GM23248 (cell line): ENCODE measurements at regions not wholly inside any gene's neighbourhood (a gene's known extent, or its start where the extent isn't known, plus 50 kb on each side); places are given as distances from the start of the nearest gene placed in this dataset.

ENCODE experiments used
- DNase-seq: peaks from one replicate; pipeline ENCODE4 v3.0.0-alpha.2; 2015
- H2AFZ ChIP-seq: fragments of 200-600 bp; sonication (generic); 2 replicates; pipeline ENCODE4 v1.6.1; 2016; ENCODE audit warnings: antibody characterized with exemption
- H3F3A ChIP-seq: fragments of 200-600 bp; sonication (generic); 2 replicates; pipeline ENCODE4 v1.6.1; 2016; ENCODE audit warnings: mild to moderate bottlenecking, antibody characterized with exemption, mixed run types; ENCODE audit not compliant: insufficient read depth
- H3K27ac ChIP-seq: fragments of 200-600 bp; sonication (generic); 2 replicates; pipeline ENCODE4 v1.5.1; 2016; ENCODE audit warnings: mild to moderate bottlenecking
- H3K27me3 ChIP-seq: fragments of 200-600 bp; sonication (generic); replicated peaks from 2 replicates; pipeline ENCODE4 v1.6.1; 2016; ENCODE audit warnings: mild to moderate bottlenecking; ENCODE audit not compliant: insufficient read depth
- H3K36me3 ChIP-seq: fragments of 200-600 bp; sonication (generic); 2 replicates; pipeline ENCODE4 v1.6.1; 2016; ENCODE audit warnings: low read depth, mild to moderate bottlenecking
- H3K4me1 ChIP-seq: fragments of 200-600 bp; sonication (generic); 2 replicates; pipeline ENCODE4 v1.6.1; 2016; ENCODE audit warnings: mild to moderate bottlenecking; ENCODE audit not compliant: insufficient read depth
- H3K4me2 ChIP-seq: fragments of 200-600 bp; sonication (generic); one replicate; pipeline ENCODE4 v1.6.1; 2016; ENCODE audit warnings: mild to moderate bottlenecking; ENCODE audit not compliant: unreplicated experiment
- H3K4me3 ChIP-seq: fragments of 200-600 bp; sonication (generic); 2 replicates; pipeline ENCODE4 v1.5.1; 2016; ENCODE audit warnings: mild to moderate bottlenecking
- H3K79me2 ChIP-seq: fragments of 200-600 bp; sonication (generic); 2 replicates; pipeline ENCODE4 v1.6.1; 2016; ENCODE audit warnings: mild to moderate bottlenecking; ENCODE audit not compliant: insufficient read depth
- H3K9ac ChIP-seq: fragments of 200-600 bp; sonication (generic); 2 replicates; pipeline ENCODE4 v1.6.1; 2016; ENCODE audit warnings: mild to moderate bottlenecking
- H3K9me2 ChIP-seq: fragments of 200-600 bp; sonication (generic); 2 replicates; pipeline ENCODE4 v1.6.1; 2016; ENCODE audit warnings: mixed run types, mild to moderate bottlenecking, moderate library complexity; ENCODE audit not compliant: insufficient read depth
- H3K9me3 ChIP-seq: fragments of 200-600 bp; sonication (generic); one replicate; pipeline ENCODE4 v1.6.1; 2017; ENCODE audit warnings: low read depth
- H4K20me1 ChIP-seq: fragments of 200-600 bp; sonication (generic); 2 replicates; pipeline ENCODE4 v1.6.0; 2016; ENCODE audit not compliant: insufficient read depth
- EZH2 ChIP-seq: fragments of 200-600 bp; sonication (generic); IDR thresholded peaks from 2 replicates; pipeline ENCODE4 v1.6.1; 2018; ENCODE audit warnings: antibody characterized with exemption, mild to moderate bottlenecking; ENCODE audit not compliant: insufficient read depth, poor library complexity, severe bottlenecking
- EZH2phosphoT487 ChIP-seq: fragments of 200-600 bp; sonication (generic); IDR thresholded peaks from 2 replicates; pipeline ENCODE4 v1.6.1; 2018; ENCODE audit warnings: antibody characterized with exemption, moderate library complexity, mild to moderate bottlenecking, low read depth; ENCODE audit not compliant: insufficient read depth
- WGBS, 2 experiments: methylation state at CpG; one replicate each; pipeline ENCODE4 v1.1.6; 2015 to 2017; ENCODE audit warnings: low lambda C conversion rate in 2 of 2, low coverage in 1 of 2; ENCODE audit errors: missing lambda C conversion rate in 2 of 2; 5-methylcytosine and 5-hydroxymethylcytosine counted together
- in situ Hi-C: fragments of 300-500 bp; cut with MboI; formaldehyde crosslinking; loops from 2 replicates; pipeline ENCODE4 v1.15.0; 2020

DNA sequence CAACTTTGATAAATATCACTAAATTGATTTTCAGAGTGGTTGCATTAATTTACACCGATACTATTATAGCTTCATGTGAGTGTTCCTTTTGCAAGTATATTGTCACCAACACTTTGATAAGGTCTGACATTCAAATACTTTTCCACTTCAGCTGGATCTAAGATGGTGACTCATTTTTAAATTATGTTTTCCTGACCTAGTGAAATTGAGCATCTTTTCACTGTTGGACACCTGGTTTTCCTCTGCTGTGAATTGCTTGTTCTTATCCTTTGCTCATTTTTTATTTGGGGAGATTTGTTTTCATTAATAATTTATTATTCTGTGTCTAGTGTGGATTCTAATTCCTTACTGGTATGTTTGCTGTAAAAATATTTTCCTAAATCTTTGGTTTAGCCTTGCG lies 85.2 kb upstream of the PRDM1 start:
- in situ Hi-C loops = no loop called here
- H3K9ac ChIP-seq = no peak overlapping the region

DNA sequence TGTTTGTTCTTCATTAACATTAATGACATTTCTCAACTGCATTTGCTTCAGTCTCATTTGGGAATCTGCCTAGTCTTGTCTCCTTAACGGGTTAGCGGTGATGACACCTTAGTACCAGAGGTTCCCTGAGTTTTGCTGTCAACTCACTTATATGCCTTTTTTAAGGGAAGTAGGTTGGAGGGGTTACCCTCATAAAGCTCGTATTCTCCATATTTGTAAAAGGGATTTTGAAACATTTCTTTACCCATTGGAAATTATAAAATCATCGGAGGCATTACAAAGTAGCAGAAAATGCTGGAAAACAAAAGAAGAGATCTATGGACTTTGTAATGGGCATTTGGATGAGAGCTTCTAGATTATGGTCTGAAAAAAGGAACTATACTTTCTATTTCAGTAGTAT lies 88.7 kb upstream of the PRDM1 start:
- Histone ChIP-seq H3K79me2 (no peaks in the 10 kb centered on the region), H3K4me3 (no peak overlapping the region), H3K9ac (no peak overlapping the region), H3K9me2 (no peaks in the 10 kb centered on the region), H2AFZ (no peak overlapping the region), H3K27ac (no peak overlapping the region), H3K4me2 (no peak overlapping the region), H4K20me1 (no peaks in the 10 kb centered on the region), H3K4me1 (0 out of 2 replicates have a peak, but pooled peaks cover 6% of the 10 kb centered on the region), H3F3A (peaks cover 10% of the 10 kb centered on the region; the same call in 1 of the 2 replicates), H3K9me3 (no peaks in the 10 kb centered on the region), H3K27me3 (no peaks in the 10 kb centered on the region), H3K36me3 (no peaks in the 10 kb centered on the region)
- WGBS, 2 experiments = 95 to 97% methylated on average over 4 of the region's 4 CpGs
- no peak for DNase-seq
- TF ChIP-seq EZH2phosphoT487 = no peak
- no peak for TF ChIP-seq EZH2
- in situ Hi-C loops = loop anchor here (10.0 kb wide), 1 partner anchor 307 kb away; no protein-coding TSS in a partner anchor

More for the DNA sequence above, 85.2 kb upstream of the PRDM1 start:
- no peaks in the 10 kb centered on the region for H4K20me1 ChIP-seq
- H3K27ac ChIP-seq = no peak overlapping the region
- H3K79me2 ChIP-seq = no peaks in the 10 kb centered on the region
- H3K27me3 ChIP-seq = no peaks in the 10 kb centered on the region
- TF ChIP-seq EZH2phosphoT487 (no peak), EZH2 (no peak)
- no peaks in the 10 kb centered on the region for H3K9me3 ChIP-seq
- no peak for DNase-seq
- no peaks in the 10 kb centered on the region for H3K9me2 ChIP-seq
- H3F3A ChIP-seq = 0 out of 2 replicates have a peak, but pooled peaks cover under 1% of the 10 kb centered on the region
- H3K4me2 ChIP-seq = no peak overlapping the region
- H3K4me3 ChIP-seq = no peak overlapping the region
- H3K36me3 ChIP-seq = no peaks in the 10 kb centered on the region
- WGBS, 2 experiments = 95 to 98% methylated on average over 2 of the region's 2 CpGs
- no peak overlapping the region for H2AFZ ChIP-seq
- H3K4me1 ChIP-seq = 0 out of 2 replicates have a peak, but pooled peaks cover 4% of the 10 kb centered on the region

DNA sequence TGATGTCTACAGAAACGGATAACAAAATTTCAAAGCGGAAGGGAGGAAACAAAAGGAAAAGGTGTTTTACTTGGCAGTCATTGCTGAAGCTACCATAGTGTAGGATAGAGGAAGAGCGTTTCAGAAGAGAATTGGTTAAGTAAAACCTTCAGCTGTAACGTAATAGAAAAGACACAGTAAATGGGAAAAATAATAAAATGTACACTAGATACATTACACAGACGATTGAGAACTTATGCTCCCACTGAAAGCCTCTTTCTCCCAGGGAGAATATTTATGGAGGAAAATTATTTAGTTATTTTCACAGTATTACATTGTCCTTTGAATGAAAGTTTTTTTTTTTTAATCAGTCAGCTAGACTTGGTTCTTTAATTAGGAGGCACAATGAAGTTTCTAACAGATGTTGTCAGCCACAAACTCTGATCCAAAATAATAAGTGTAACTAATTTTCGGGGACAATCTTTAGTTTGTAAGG lies 90.7 kb upstream of the PRDM1 start:
- H3K9ac ChIP-seq = peak overlapping the region; percentile 87
- no peak for DNase-seq
- H3K9me2 ChIP-seq = no peaks in the 10 kb centered on the region
- H3K36me3 ChIP-seq = no peaks in the 10 kb centered on the region
- H3K9me3 ChIP-seq = no peaks in the 10 kb centered on the region
- TF ChIP-seq EZH2 (no peak), EZH2phosphoT487 (no peak)
- peak overlapping the region; percentile 94 for H3K4me2 ChIP-seq
- H2AFZ ChIP-seq = peak overlapping the region; percentile 86
- 50 to 53% methylated on average over 6 of the region's 6 CpGs for WGBS, 2 experiments
- H3K4me3 ChIP-seq = peak overlapping the region; percentile 81
- peak overlapping the region; percentile 81 for H3K27ac ChIP-seq
- no peaks in the 10 kb centered on the region for H3K79me2 ChIP-seq
- H3F3A ChIP-seq = peaks cover 10% of the 10 kb centered on the region; the same call in 1 of the 2 replicates
- no peaks in the 10 kb centered on the region for H4K20me1 ChIP-seq
- no peaks in the 10 kb centered on the region for H3K27me3 ChIP-seq
- in situ Hi-C loops = loop anchor here (10.0 kb wide), 1 partner anchor 309 kb away; no protein-coding TSS in a partner anchor
- 0 out of 2 replicates have a peak, but pooled peaks cover 6% of the 10 kb centered on the region for H3K4me1 ChIP-seq

DNA sequence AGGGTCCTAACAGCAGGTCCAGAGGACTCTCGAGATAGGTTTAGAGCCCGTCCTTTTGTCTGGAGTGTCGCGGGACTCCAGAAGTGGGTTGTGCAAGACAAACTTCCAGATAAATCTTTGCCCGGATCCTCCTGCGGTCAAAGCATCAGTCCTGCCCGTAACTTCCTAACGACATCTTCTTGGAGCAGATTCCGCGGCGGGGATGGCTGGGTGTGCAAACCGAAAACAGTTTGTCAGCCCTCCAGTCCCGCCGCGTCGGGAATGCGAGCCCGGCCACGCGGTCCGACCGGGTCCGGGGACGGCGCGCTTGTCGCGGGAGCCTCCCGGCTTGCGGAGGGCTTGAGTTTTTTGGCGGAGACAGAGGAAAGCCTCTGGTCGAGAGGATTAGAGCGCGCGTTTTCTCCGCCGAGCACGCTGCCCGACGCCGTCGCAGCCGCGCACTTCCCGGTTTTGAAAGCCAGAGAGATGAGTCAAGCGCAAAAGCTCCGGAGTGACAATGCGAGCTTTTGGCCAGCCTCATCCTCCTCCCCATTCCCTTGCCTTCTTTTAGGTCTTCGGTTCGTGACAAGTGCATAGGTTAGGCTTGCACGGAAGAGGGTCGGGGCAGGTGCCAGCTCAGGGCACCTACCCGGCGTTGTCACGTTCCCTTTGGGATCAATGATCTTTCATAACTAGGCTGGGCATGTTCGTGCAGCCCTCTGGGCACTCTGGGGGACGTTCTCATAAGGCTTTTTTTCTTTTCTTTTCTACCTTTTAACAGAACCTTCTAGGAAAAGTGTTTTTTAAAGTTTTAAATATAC lies 91.3 kb upstream of the PRDM1 start:
- Histone ChIP-seq H3K4me3 (peak overlapping the region; percentile 81), H3K4me2 (peak overlapping the region; percentile 94), H3K9me3 (no peaks in the 10 kb centered on the region), H3F3A (peaks cover 10% of the 10 kb centered on the region; the same call in 1 of the 2 replicates), H3K9ac (peak overlapping the region; percentile 87), H3K27ac (peak overlapping the region; percentile 81), H4K20me1 (no peaks in the 10 kb centered on the region), H2AFZ (peak overlapping the region; percentile 86), H3K79me2 (no peaks in the 10 kb centered on the region), H3K4me1 (0 out of 2 replicates have a peak, but pooled peaks cover 6% of the 10 kb centered on the region), H3K27me3 (no peaks in the 10 kb centered on the region), H3K36me3 (no peaks in the 10 kb centered on the region), H3K9me2 (no peaks in the 10 kb centered on the region)
- DNase-seq = peak; percentile 90
- in situ Hi-C loops = loop anchor here (10.0 kb wide), 1 partner anchor 310 kb away; no protein-coding TSS in a partner anchor
- WGBS, 2 experiments = 1% methylated on average over 57 of the region's 57 CpGs
- TF ChIP-seq EZH2phosphoT487 = no peak
- TF ChIP-seq EZH2 = no peak
